ENCODE measurements at regions not wholly inside any gene's neighbourhood (a gene's known extent, or its start where the extent isn't known, plus 50 kb on each side); places are given as distances from the start of the nearest gene placed in this dataset.

GRCh38 chr11:95404370-95404769 is 173.4 kb upstream of the SESN3 start:
- Histone ChIP-seq H3K9ac (ENCODE audit: low read depth in 2 of 2, low read length in 2 of 2) (no peak overlapping the region), H3K9me3 (no peaks in the 10 kb centered on the region), H3K27me3 (no peaks in the 10 kb centered on the region), H3K27ac (no peak overlapping the region), H3K4me3 (no peak overlapping the region), H3K4me1 (no peaks in the 10 kb centered on the region), H3K36me3 (no peaks in the 10 kb centered on the region)
- TF ChIP-seq, protein P1, sequence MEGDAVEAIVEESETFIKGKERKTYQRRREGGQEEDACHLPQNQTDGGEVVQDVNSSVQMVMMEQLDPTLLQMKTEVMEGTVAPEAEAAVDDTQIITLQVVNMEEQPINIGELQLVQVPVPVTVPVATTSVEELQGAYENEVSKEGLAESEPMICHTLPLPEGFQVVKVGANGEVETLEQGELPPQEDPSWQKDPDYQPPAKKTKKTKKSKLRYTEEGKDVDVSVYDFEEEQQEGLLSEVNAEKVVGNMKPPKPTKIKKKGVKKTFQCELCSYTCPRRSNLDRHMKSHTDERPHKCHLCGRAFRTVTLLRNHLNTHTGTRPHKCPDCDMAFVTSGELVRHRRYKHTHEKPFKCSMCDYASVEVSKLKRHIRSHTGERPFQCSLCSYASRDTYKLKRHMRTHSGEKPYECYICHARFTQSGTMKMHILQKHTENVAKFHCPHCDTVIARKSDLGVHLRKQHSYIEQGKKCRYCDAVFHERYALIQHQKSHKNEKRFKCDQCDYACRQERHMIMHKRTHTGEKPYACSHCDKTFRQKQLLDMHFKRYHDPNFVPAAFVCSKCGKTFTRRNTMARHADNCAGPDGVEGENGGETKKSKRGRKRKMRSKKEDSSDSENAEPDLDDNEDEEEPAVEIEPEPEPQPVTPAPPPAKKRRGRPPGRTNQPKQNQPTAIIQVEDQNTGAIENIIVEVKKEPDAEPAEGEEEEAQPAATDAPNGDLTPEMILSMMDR (IDR thresholded peaks at IDR 0.05): no peak
- no peak for DNase-seq
- intact Hi-C loops (cut with DNase I): no loop called here

- no peak for DNase-seq
- Histone ChIP-seq H3K9ac (ENCODE audit: low read depth in 2 of 2, low read length in 2 of 2) (no peak overlapping the region), H3K36me3 (no peaks in the 10 kb centered on the region), H3K4me1 (no peaks in the 10 kb centered on the region), H3K4me3 (no peak overlapping the region), H3K9me3 (no peaks in the 10 kb centered on the region), H3K27ac (no peak overlapping the region), H3K27me3 (no peaks in the 10 kb centered on the region)
- intact Hi-C loops (cut with DNase I): no loop called here
- TF ChIP-seq, protein P1 (IDR thresholded peaks at IDR 0.05): no peak
These were observed 167.6 kb upstream of the SESN3 start for GRCh38 chr11:95398437-95399112.

DNA sequence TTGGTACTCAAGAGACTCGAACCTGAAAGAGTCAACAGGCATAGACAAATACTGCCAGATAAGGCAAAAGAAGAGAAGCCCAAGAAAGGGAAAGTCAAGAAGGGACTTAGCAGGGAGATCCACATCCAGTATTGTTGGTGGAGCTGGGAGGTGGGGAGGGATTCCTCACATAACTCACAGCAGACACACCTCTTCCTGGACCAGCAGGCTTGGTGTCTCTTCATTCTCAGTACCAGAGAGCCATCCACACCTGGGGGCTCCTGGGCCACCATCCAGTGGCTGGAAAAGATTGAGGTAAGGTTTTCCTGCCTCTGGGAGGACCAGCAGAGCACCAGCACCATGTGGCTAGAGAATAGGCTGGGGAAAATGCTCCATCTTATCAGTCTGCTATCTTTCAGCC is 161.6 kb upstream of the SESN3 start:
- H3K36me3 ChIP-seq: no peaks in the 10 kb centered on the region
- TF ChIP-seq, protein P1 (IDR thresholded peaks at IDR 0.05): no peak
- H3K4me3 ChIP-seq: no peak overlapping the region
- intact Hi-C loops (cut with DNase I): no loop called here
- no peaks in the 10 kb centered on the region for H3K4me1 ChIP-seq
- no peaks in the 10 kb centered on the region for H3K27me3 ChIP-seq
- no peaks in the 10 kb centered on the region for H3K9me3 ChIP-seq
- H3K9ac ChIP-seq (ENCODE audit: low read depth in 2 of 2, low read length in 2 of 2): no peak overlapping the region
- H3K27ac ChIP-seq: no peak overlapping the region
- DNase-seq: no peak

DNA sequence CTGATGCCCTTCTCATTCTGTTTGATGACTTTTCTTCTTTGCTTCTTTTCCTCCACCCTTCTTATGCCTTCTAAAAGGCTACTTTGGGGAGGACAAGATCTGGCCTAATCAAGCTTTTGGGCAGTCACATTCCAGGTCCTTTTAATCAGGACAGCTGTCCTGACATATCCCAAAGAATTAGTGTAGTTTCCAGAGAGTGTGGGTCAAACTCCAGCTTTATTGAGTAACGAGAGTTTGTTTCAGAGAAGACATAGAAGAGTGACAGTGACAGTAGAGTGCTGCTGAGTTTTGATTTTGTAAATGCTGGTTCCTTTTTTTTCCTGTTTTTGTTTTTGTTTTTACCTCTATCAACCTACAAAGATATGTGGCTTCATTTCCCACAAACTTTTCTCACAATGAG is 158.4 kb upstream of the SESN3 start:
- no peaks in the 10 kb centered on the region for H3K36me3 ChIP-seq
- no peak overlapping the region for H3K27ac ChIP-seq

GRCh38 chr11:95388086-95388485 is 157.1 kb upstream of the SESN3 start:
- no peaks in the 10 kb centered on the region for H3K27me3 ChIP-seq
- H3K9ac ChIP-seq (ENCODE audit: low read depth in 2 of 2, low read length in 2 of 2): no peak overlapping the region
- H3K4me3 ChIP-seq: no peak overlapping the region
- H3K36me3 ChIP-seq: no peaks in the 10 kb centered on the region
- TF ChIP-seq, protein P1 (IDR thresholded peaks at IDR 0.05): no peak
- no peak overlapping the region for H3K27ac ChIP-seq
- intact Hi-C loops (cut with DNase I): no loop called here
- no peaks in the 10 kb centered on the region for H3K4me1 ChIP-seq
- DNase-seq: no peak
- no peaks in the 10 kb centered on the region for H3K9me3 ChIP-seq

More for the DNA sequence above, 158.4 kb upstream of the SESN3 start:
- no peak for DNase-seq
- intact Hi-C loops (cut with DNase I): no loop called here
- Histone ChIP-seq H3K9me3 (no peaks in the 10 kb centered on the region), H3K27me3 (no peaks in the 10 kb centered on the region), H3K4me1 (no peaks in the 10 kb centered on the region), H3K4me3 (no peak overlapping the region), H3K9ac (ENCODE audit: low read depth in 2 of 2, low read length in 2 of 2) (no peak overlapping the region)
- TF ChIP-seq, protein P1 (IDR thresholded peaks at IDR 0.05): no peak

All from colonic mucosa (tissue), 4 donors.